ENCODE measurements at regions not wholly inside any gene's neighbourhood (a gene's known extent, or its start where the extent isn't known, plus 50 kb on each side); places are given as distances from the start of the nearest gene placed in this dataset.

GRCh38 chr16:29237971-29238370, 168.5 kb downstream of the NPIPB11 start:
- TF ChIP-seq CTCF (tag by site-specific recombination; IDR thresholded peaks at IDR 0.05) (no peak), HOXC10 (CRISPR knock-in tag; IDR thresholded peaks at IDR 0.05) (no peak), ZNF18 (tag by site-specific recombination; IDR thresholded peaks at IDR 0.05) (no peak), KLF8 (tag by site-specific recombination; IDR thresholded peaks at IDR 0.05) (no peak), ZNF561 (tag by site-specific recombination; IDR thresholded peaks at IDR 0.05; ENCODE audit: borderline replicate concordance) (no peak), ZBTB8A (tag by site-specific recombination; IDR thresholded peaks at IDR 0.05) (no peak), ELK4 (IDR thresholded peaks at IDR 0.05; ENCODE audit: borderline replicate concordance, low read depth, low read length) (no peak), ZNF549 (tag by site-specific recombination; IDR thresholded peaks at IDR 0.05) (no peak), TCF7L2 (IDR thresholded peaks at IDR 0.05; ENCODE audit: borderline replicate concordance, low read depth, low read length) (no peak)
